ENCODE measurements at regions not wholly inside any gene's neighbourhood (a gene's known extent, or its start where the extent isn't known, plus 50 kb on each side); places are given as distances from the start of the nearest gene placed in this dataset.

GRCh38 chr9:1117439-1117838 lies 67.3 kb downstream of the DMRT2 start:
- no peak overlapping the region for H3K4me3 ChIP-seq (replicated peaks in 1 of 3; ENCODE audit: insufficient read depth in 1 of 3, low read depth in 1 of 3, low read length in 3 of 3)
- POLR2A ChIA-PET = no interaction called here
- DNase-seq (ENCODE audit: low read depth, low spot score) = no peak
- H2AFZ ChIP-seq (ENCODE audit: low read depth, low read length) = no peak overlapping the region
- H3K36me3 ChIP-seq (ENCODE audit: control insufficient read depth in 2 of 2, extremely low read depth in 1 of 2, insufficient read depth in 2 of 2, low read length in 2 of 2) = no peaks in the 10 kb centered on the region
- CTCF ChIA-PET = no interaction called here
- no peak overlapping the region for H3K9ac ChIP-seq (replicated peaks; ENCODE audit: extremely low read depth, insufficient read depth, low read length)
- intact Hi-C loops (cut with micrococcal nuclease) = no loop called here
- no peaks in the 10 kb centered on the region for H4K20me1 ChIP-seq (replicated peaks; ENCODE audit: control insufficient read depth, extremely low read depth, insufficient read depth, low read length)
- no peaks in the 10 kb centered on the region for H3K4me1 ChIP-seq (ENCODE audit: control insufficient read depth, extremely low read depth, insufficient read depth, low read length)
- no peak for TF ChIP-seq POLR2A (IDR thresholded peaks at IDR 0.05; ENCODE audit: low read depth, low read length)
- TF ChIP-seq GATA2 (IDR thresholded peaks at IDR 0.05; ENCODE audit: insufficient read depth, insufficient read length, low read depth, low read length) = no peak
- no peak for TF ChIP-seq MYC (IDR thresholded peaks at IDR 0.05; ENCODE audit: low read depth, low read length)
- dilution Hi-C loops (cut with MboI; ENCODE audit: extremely low pct_ligation_motif_present, low sequenced_read_pairs) = no loop called here
- H3K9me3 ChIP-seq (replicated peaks; ENCODE audit: control insufficient read depth, insufficient read depth, low read length) = peaks cover 2% of the 10 kb centered on the region
- H3K27me3 ChIP-seq (ENCODE audit: control insufficient read depth in 2 of 2, insufficient read depth in 2 of 2, low read length in 2 of 2) = no peaks in the 10 kb centered on the region
- H3K27ac ChIP-seq (ENCODE audit: insufficient read depth, low read depth, low read length) = no peak overlapping the region
- no peaks in the 10 kb centered on the region for H3K79me2 ChIP-seq (ENCODE audit: control insufficient read depth, insufficient read depth, low read length)
- H3K4me2 ChIP-seq (ENCODE audit: insufficient read depth, low read length) = no peak overlapping the region
- no TSS peak for BruUV-seq (replicated peaks)
- H3K9me1 ChIP-seq (replicated peaks; ENCODE audit: control insufficient read depth, extremely low read depth, insufficient read depth, low read length) = no peaks in the 10 kb centered on the region
- no peak for FAIRE-seq

- Histone ChIP-seq H3K9me1 (replicated peaks; ENCODE audit: control insufficient read depth, extremely low read depth, insufficient read depth, low read length) (no peaks in the 10 kb centered on the region), H2AFZ (ENCODE audit: low read depth, low read length) (no peak overlapping the region), H3K4me1 (ENCODE audit: control insufficient read depth, extremely low read depth, insufficient read depth, low read length) (no peaks in the 10 kb centered on the region), H3K36me3 (ENCODE audit: control insufficient read depth in 2 of 2, extremely low read depth in 1 of 2, insufficient read depth in 2 of 2, low read length in 2 of 2) (no peaks in the 10 kb centered on the region), H3K9ac (replicated peaks; ENCODE audit: extremely low read depth, insufficient read depth, low read length) (no peak overlapping the region), H3K4me3 (replicated peaks in 1 of 3; ENCODE audit: insufficient read depth in 1 of 3, low read depth in 1 of 3, low read length in 3 of 3) (no peak overlapping the region), H3K9me3 (replicated peaks; ENCODE audit: control insufficient read depth, insufficient read depth, low read length) (peaks cover 2% of the 10 kb centered on the region), H3K4me2 (ENCODE audit: insufficient read depth, low read length) (no peak overlapping the region), H3K27me3 (ENCODE audit: control insufficient read depth in 2 of 2, insufficient read depth in 2 of 2, low read length in 2 of 2) (no peaks in the 10 kb centered on the region), H3K27ac (ENCODE audit: insufficient read depth, low read depth, low read length) (no peak overlapping the region), H3K79me2 (ENCODE audit: control insufficient read depth, insufficient read depth, low read length) (no peaks in the 10 kb centered on the region), H4K20me1 (replicated peaks; ENCODE audit: control insufficient read depth, extremely low read depth, insufficient read depth, low read length) (no peaks in the 10 kb centered on the region)
- POLR2A ChIA-PET = no interaction called here
- dilution Hi-C loops (cut with MboI; ENCODE audit: extremely low pct_ligation_motif_present, low sequenced_read_pairs) = no loop called here
- BruUV-seq (replicated peaks) = no TSS peak
- CTCF ChIA-PET = interaction anchor here (1.2 kb wide), 1 partner anchor 120 kb away, joined by 3 read pairs; no protein-coding TSS in a partner anchor
- intact Hi-C loops (cut with micrococcal nuclease) = no loop called here
- DNase-seq (ENCODE audit: low read depth, low spot score) (no peak), FAIRE-seq (no peak)
- TF ChIP-seq CTCF (IDR thresholded peaks at IDR 0.05; ENCODE audit: extremely low read depth in 1 of 2, insufficient read depth in 1 of 2, low read depth in 1 of 2, low read length in 2 of 2) (no peak), JUN (IDR thresholded peaks at IDR 0.05; ENCODE audit: borderline replicate concordance, insufficient read depth, insufficient read length, low read depth) (no peak), MYC (IDR thresholded peaks at IDR 0.05; ENCODE audit: low read depth, low read length) (no peak), POLR2AphosphoS5 (IDR thresholded peaks at IDR 0.05; ENCODE audit: insufficient read depth, low read depth, low read length) (no peak), MAX (IDR thresholded peaks at IDR 0.05; ENCODE audit: insufficient read depth, insufficient read length) (no peak)
These were observed 70.5 kb downstream of the DMRT2 start for GRCh38 chr9:1120500-1121165.

Measured in endothelial cell of umbilical vein (primary cell).